RPMI7951 (cell line): ENCODE measurements at regions not wholly inside any gene's neighbourhood (a gene's known extent, or its start where the extent isn't known, plus 50 kb on each side); places are given as distances from the start of the nearest gene placed in this dataset.
"Not testable (repeated sequence)": the region's sequence is repeated elsewhere in the genome, so short reads cannot be mapped to it uniquely, and the experiment has no call there.

Experiments used
- DNase-seq: peaks from one replicate; pipeline ENCODE4 v3.0.0-alpha.2; 2012; ENCODE audit warnings: low read depth

DNA sequence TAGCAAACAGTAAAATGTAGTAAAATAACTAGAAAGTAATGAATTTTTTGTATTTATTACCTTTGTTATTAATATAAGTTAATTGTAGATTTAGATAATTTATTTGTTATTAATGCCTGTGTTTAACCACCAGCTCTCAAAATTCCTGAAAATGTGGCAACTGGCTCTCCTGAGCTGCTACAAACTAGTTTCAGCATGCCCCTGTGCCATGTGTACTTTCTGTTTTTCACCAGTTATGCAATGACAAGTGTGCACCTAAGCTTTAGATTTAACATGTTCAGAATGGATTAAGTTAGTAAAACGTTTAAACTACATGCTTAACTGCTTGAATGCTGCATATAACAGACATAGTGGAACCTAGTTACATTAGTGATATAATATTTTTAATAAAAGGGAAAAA, 88.1 kb downstream of the POSTN start:
- no peak for DNase-seq

- no peak for DNase-seq
Measured at GRCh38 chr13:37505531-37505930, 93.0 kb downstream of the POSTN start.

DNA sequence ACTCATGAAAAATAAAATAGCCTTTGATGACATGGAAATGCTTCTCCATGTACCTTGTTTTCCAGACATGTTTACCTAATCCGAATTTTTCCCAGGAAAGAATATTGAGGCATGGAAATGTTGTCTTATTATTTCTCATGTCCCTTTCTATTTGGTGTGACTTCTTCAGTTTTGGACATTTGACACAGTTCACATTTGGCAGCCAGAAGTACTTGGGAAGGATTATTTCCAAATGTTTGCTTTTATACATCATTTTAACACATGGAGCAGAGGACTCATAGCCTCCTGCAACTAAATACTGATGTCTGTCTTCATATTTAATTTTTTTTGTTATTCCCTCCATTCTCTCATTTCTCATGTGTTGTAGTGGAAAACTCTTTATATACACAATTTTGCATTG, 94.3 kb downstream of the POSTN start:
- DNase-seq, result no peak

GRCh38 chr13:37503287-37503686, 95.3 kb downstream of the POSTN start:
- no peak for DNase-seq

DNA sequence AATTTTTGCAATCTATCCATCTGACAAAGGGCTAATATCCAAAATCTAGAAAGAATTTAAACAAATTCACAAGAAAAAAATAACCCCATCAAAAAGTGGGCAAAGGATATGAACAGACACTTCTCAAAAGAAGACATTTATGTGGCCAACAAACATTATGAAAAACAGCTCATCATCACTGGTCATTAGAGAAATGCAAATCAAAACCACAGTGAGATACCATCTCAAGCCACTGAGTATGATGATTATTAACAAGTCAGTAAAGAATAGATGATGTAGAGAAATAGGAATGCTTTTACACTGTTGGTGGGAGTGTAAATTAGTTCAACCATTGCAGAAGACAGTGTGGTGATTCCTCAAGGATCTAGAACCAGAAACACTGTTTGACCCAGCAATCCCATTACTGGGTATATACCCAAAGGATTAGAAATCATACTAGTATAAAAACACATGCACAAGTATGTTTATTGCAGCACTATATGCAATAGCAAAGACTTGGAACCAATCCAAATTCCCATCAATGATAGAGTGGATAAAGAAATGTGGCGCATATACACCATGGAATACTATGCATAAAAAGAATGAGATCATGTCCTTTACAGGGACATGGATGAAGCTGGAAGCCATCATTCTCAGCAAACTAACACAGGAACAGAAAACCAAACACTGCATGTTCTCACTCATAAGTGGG, 96.1 kb downstream of the POSTN start:
- not testable (repeated sequence) for DNase-seq

- no peak for DNase-seq
Measured at GRCh38 chr13:37501187-37501586, 97.4 kb downstream of the POSTN start.

DNA sequence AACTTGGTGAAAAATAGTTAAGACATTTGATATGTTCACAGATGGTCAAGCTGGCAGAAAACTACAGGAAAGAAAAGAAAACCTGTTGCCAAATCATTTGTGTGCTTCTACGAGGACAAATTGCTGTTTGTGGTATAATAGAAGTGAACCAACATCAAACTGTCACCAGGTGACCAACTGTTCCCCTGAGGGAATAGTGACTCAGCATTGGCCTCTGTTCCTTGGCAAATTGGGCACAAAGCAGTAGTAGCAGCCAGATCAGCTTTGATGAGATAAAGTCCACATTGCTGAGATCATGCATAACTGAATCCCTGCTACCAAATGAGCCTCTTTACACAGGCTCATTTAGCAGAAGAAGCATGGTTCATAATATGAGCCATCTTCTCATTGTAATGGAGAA, 103.5 kb downstream of the POSTN start:
- peak; percentile 96 for DNase-seq

DNA sequence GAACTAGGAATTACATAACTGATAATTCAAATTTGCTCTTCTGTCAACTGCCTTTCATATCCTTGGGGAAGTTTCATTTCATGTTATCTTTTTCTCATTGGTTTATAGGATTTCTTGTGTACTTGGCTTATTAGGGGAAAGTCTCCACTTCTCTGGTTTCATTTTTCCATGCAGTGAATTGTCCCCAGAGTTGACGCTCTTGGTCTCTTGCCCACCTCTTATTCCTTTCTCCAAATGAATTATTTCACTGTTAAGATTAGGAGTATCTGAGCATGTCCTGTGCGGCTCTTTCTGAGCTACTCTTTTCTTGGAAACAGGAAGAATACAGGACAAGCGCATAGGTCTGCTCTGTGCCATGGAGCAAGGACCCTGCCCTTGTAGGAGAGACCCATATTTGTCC, 104.8 kb downstream of the POSTN start:
- DNase-seq, result no peak

GRCh38 chr13:37492741-37493514, 105.6 kb downstream of the POSTN start:
- peak; percentile 97 for DNase-seq

DNA sequence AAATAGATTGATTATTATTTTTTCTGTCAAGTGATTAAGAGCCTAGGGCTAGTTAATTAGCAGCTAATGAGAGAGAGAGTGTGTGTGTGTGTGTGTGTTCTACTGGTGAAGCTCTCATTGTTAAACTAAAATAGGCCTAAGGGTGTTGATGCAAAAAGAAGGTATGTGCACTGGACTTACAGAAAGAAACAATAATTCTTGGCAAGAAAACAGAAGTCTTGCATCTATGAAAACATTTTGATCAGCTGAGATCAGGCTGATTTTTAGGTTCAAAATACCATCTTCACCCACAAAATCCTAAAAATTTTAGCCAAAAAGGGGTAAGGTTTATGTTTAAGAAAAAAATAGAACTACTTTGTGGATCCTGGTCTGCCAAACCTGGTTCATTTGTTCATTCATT, 106.5 kb downstream of the POSTN start:
- DNase-seq, result peak; percentile 49

DNA sequence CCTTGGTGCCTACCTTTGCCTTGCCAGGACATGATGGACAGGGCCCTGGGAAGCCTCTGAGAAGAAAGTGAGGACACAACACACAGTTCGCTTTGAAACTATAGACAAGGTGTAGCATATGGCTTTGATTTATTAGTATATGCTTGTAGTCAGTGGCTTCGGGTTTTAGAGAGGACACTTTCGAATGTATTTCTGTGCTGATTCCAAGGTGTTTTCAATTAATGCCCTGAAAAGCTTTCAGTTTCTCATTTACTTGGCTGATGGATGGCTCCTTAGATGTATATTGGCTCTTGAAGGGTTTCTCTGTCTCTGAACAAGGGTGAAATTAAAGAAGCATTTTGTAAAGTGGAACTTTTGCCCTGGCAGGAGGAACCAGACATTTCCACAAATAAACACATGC, 106.9 kb downstream of the POSTN start:
- peak; percentile 66 for DNase-seq

GRCh38 chr13:37490176-37490779, 108.3 kb downstream of the POSTN start:
- DNase-seq, result no peak

DNA sequence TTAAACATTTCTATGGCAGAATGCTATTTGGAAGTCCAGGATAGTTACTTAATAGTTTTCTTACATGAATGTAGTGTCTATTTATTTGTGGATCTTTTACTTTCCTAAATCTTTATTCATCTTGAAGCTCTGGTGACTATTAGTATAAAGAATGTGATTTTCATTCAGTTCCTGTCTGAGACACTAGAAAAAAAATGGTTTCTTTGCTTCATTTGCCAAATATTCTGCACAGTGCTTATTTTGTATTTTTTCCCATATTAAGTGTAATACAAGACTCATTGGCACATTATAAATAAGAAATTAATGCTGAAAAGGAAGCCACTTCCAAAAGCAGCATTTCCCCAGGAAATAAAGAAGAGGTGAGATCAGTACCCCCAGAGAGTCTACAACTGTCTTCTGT, 109.8 kb downstream of the POSTN start:
- no peak for DNase-seq

DNA sequence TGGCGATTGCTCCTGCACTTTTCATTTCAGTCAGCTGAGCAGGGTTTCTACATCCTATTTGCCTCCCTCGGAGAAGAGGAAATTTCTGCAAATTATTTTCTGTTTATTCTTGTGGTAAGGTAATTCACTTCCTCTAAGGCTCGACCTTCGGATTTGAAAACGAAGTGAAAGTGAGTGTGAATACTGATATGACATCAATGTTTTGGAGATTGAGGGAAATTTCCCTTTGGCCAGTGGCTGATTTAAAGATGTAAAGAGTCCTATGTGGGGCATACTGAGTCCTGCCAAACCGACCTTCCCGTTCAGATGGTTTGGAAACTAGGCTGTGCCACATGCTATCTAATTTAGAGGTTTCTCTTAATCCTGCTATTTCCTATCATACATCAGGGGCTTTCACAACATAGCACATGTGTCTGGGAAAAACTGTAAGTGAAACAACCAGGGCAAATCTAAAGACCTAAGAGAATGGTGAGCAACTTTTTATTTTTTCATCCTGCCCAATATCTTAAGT, 112.3 kb downstream of the POSTN start:
- DNase-seq, result peak; percentile 29

- peak; percentile 14 for DNase-seq
Measured at GRCh38 chr13:37485756-37486155, 112.8 kb downstream of the POSTN start.

GRCh38 chr13:37484056-37484455, 114.5 kb downstream of the POSTN start:
- no peak for DNase-seq

- DNase-seq, result no peak
Measured at GRCh38 chr13:37482331-37482730, 116.2 kb downstream of the POSTN start.

DNA sequence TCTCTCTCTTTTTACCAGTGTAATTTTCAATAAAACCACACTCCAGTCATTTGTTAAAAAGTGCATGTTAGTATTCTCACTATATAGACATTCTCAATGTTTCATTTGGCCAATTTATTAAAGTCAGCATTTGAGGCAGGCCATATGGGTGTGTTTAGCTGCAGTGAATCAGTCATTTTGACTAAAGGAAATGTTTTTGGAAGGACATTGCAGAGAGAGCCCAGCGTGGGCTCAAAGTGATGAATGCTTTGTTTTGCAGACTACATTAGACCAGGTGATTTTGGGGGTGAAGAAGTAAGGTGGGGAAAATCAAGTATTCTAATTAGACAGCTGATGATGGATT, 116.7 kb downstream of the POSTN start:
- DNase-seq, result no peak

DNA sequence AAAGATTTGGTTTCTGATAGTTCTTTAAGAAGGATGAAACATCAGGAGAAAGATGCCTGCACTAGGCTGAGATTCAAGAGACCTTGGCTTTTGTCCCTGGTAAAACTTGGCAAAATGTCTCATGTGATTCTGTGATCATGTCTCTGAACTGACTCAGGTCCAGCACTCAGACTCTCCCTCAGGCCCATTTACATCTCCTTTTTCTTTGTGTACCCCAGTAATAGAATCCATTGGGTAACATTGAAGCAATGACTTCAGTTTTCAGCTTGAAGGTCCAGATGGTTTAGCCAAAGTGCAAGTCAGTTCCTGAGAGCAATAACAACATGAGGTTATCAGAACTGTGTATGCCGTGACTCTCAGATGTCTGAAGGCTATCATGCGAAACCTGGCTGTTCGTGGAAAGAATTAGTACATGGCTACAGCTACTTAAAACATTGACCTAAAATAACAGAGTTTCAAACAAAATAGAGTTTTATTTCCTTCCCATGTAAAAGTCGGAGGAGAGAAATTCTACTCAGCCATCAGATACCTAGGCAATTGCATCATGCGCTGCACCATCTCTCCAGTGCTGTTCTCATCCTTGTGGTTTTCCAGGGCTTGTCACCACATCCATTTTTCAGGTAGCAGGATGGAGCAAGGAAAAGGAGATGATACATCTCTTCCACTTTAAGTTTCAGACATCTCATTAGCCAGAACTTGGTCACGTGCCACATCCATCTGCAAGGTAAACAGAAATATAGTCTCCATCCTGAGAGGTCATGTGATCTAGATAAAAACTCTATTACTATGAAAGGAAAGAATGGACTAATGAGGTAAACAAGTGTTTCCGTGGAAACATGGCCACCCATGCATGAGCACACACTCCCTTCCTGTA, 117.3 kb downstream of the POSTN start:
- DNase-seq, result peak; percentile 59

- DNase-seq, result no peak
Measured at GRCh38 chr13:37479916-37480315, 118.7 kb downstream of the POSTN start.

- peak; percentile 79 for DNase-seq
Measured at GRCh38 chr13:37476874-37477273, 121.7 kb downstream of the POSTN start.

GRCh38 chr13:37475966-37476365, 122.6 kb downstream of the POSTN start:
- DNase-seq, result peak; percentile 70
